ENCODE measurements at regions not wholly inside any gene's neighbourhood (a gene's known extent, or its start where the extent isn't known, plus 50 kb on each side); places are given as distances from the start of the nearest gene placed in this dataset.

- ChIA-PET POLR2A (interaction anchor here (0.7 kb wide), 1 partner anchor 82 kb away, joined by 3 read pairs; no protein-coding TSS in a partner anchor), CTCF (interaction anchor here (0.6 to 2.7 kb wide), 18 partner anchors 8 to 909 kb away, joined by 3 to 17 read pairs (median 3); no protein-coding TSS in a partner anchor)
- Mint-ChIP-seq H3K4me1 (ENCODE audit: insufficient read depth, unreplicated experiment) (peaks cover 15% of the 10 kb centered on the region), H3K9me3 (ENCODE audit: unreplicated experiment) (no peaks in the 10 kb centered on the region), H3K27ac (ENCODE audit: low read depth, unreplicated experiment) (no peak overlapping the region), H3K36me3 (ENCODE audit: insufficient read depth, unreplicated experiment) (no peaks in the 10 kb centered on the region), H3K27me3 (ENCODE audit: insufficient read depth, unreplicated experiment) (peaks cover 25% of the 10 kb centered on the region), H3K4me3 (ENCODE audit: unreplicated experiment) (no peak overlapping the region)
- TF ChIP-seq CTCF (IDR thresholded peaks at IDR 0.05; ENCODE audit: unreplicated experiment) = peak; percentile 84
- intact Hi-C loops (cut with micrococcal nuclease) = loop anchor here (1.0 to 10.0 kb wide), 4 partner anchors 108 to 906 kb away; no protein-coding TSS in a partner anchor
- DNase-seq (ENCODE audit: unreplicated experiment) = peak; percentile 62
- no TSS peak for BruUV-seq (replicated peaks)
Observed at GRCh38 chr14:66070542-66071319, 415.4 kb upstream of the CCDC196 start.

- no TSS peak for BruUV-seq (replicated peaks)
- H3K4me3 Mint-ChIP-seq (ENCODE audit: unreplicated experiment) = no peak overlapping the region
- no peaks in the 10 kb centered on the region for H3K36me3 Mint-ChIP-seq (ENCODE audit: insufficient read depth, unreplicated experiment)
- no peaks in the 10 kb centered on the region for H3K9me3 Mint-ChIP-seq (ENCODE audit: unreplicated experiment)
- CTCF ChIA-PET = interaction anchor here (0.7 to 2.7 kb wide), 4 partner anchors 13 to 112 kb away, joined by 4 to 17 read pairs (median 6); no protein-coding TSS in a partner anchor
- H3K27ac Mint-ChIP-seq (ENCODE audit: low read depth, unreplicated experiment) = no peak overlapping the region
- intact Hi-C loops (cut with micrococcal nuclease) = loop anchor here (10.0 kb wide), 1 partner anchor 248 kb away; no protein-coding TSS in a partner anchor
- H3K4me1 Mint-ChIP-seq (ENCODE audit: insufficient read depth, unreplicated experiment) = peaks cover 17% of the 10 kb centered on the region
- H3K27me3 Mint-ChIP-seq (ENCODE audit: insufficient read depth, unreplicated experiment) = peaks cover 25% of the 10 kb centered on the region
- TF ChIP-seq CTCF (IDR thresholded peaks at IDR 0.05; ENCODE audit: unreplicated experiment) = no peak
- POLR2A ChIA-PET = no interaction called here
- DNase-seq (ENCODE audit: unreplicated experiment) = no peak
Observed at GRCh38 chr14:66072190-66073084, 413.7 kb upstream of the CCDC196 start.

GRCh38 chr14:66074537-66074936 lies 411.6 kb upstream of the CCDC196 start:
- intact Hi-C loops (cut with micrococcal nuclease) = loop anchor here (10.0 kb wide), 1 partner anchor 250 kb away; no protein-coding TSS in a partner anchor
- peaks cover 18% of the 10 kb centered on the region for H3K27me3 Mint-ChIP-seq (ENCODE audit: insufficient read depth, unreplicated experiment)
- CTCF ChIA-PET = interaction anchor here (0.6 to 1.0 kb wide), 3 partner anchors 13 to 659 kb away, joined by 3 read pairs; no protein-coding TSS in a partner anchor

More at GRCh38 chr14:66074537-66074936, 411.6 kb upstream of the CCDC196 start:
- no peaks in the 10 kb centered on the region for H3K9me3 Mint-ChIP-seq (ENCODE audit: unreplicated experiment)
- no peak for DNase-seq (ENCODE audit: unreplicated experiment)
- no peaks in the 10 kb centered on the region for H3K36me3 Mint-ChIP-seq (ENCODE audit: insufficient read depth, unreplicated experiment)
- BruUV-seq (replicated peaks) = no TSS peak
- H3K4me3 Mint-ChIP-seq (ENCODE audit: unreplicated experiment) = no peak overlapping the region
- H3K27ac Mint-ChIP-seq (ENCODE audit: low read depth, unreplicated experiment) = no peak overlapping the region
- TF ChIP-seq CTCF (IDR thresholded peaks at IDR 0.05; ENCODE audit: unreplicated experiment) = no peak
- POLR2A ChIA-PET = no interaction called here
- H3K4me1 Mint-ChIP-seq (ENCODE audit: insufficient read depth, unreplicated experiment) = peaks cover 18% of the 10 kb centered on the region

Data from MCF 10A (cell line).